Activated T-cell treated with anti-CD3 and anti-CD28 coated beads, Interleukin-2, amount 50 U/mL, for 72 hours (primary cell): ENCODE measurements at regions not wholly inside any gene's neighbourhood (a gene's known extent, or its start where the extent isn't known, plus 50 kb on each side); places are given as distances from the start of the nearest gene placed in this dataset.
A peak's percentile ranks its signal among the peaks of the same experiment; 100 is the strongest.
"Not testable (repeated sequence)": the region's sequence is repeated elsewhere in the genome, so short reads cannot be mapped to it uniquely, and the experiment has no call there.

Experiments used
- ATAC-seq, 2 donors: fragments of 150-1000 bp; cut with Tn5 transposase; replicated peaks in 1 of 2; 2 replicates each; pipeline ENCODE4 v1.10.0; 2021; ENCODE audit warnings: moderate library complexity in 2 of 2, mild to moderate bottlenecking in 1 of 2
- DNase-seq, 2 donors: peaks; one replicate each; pipeline ENCODE4 v3.0.0; 2021 to 2022; ENCODE audit warnings: mixed read lengths in 1 of 2
- H3K27ac Mint-ChIP-seq: one replicate; pipeline ENCODE4 v1.8.0; 2022; ENCODE audit warnings: mild to moderate bottlenecking, moderate library complexity, mixed read lengths
- H3K27me3 Mint-ChIP-seq: one replicate; pipeline ENCODE4 v1.8.0; 2022; ENCODE audit warnings: low read depth, mixed read lengths
- H3K36me3 Mint-ChIP-seq, 2 donors: one replicate each; pipeline ENCODE4 v1.8.0; 2022; ENCODE audit warnings: mixed read lengths in 2 of 2, mild to moderate bottlenecking in 1 of 2; ENCODE audit not compliant: insufficient read depth in 2 of 2
- H3K4me1 Mint-ChIP-seq: one replicate; pipeline ENCODE4 v1.8.0; 2022; ENCODE audit warnings: low read depth, mixed read lengths
- H3K4me3 Mint-ChIP-seq, 2 donors: one replicate each; pipeline ENCODE4 v1.8.0; 2022; ENCODE audit warnings: mild to moderate bottlenecking in 2 of 2, mixed read lengths in 2 of 2, moderate library complexity in 2 of 2
- H3K9me3 Mint-ChIP-seq, 2 donors: one replicate each; pipeline ENCODE4 v1.8.0; 2022; ENCODE audit warnings: mixed read lengths in 2 of 2

DNA sequence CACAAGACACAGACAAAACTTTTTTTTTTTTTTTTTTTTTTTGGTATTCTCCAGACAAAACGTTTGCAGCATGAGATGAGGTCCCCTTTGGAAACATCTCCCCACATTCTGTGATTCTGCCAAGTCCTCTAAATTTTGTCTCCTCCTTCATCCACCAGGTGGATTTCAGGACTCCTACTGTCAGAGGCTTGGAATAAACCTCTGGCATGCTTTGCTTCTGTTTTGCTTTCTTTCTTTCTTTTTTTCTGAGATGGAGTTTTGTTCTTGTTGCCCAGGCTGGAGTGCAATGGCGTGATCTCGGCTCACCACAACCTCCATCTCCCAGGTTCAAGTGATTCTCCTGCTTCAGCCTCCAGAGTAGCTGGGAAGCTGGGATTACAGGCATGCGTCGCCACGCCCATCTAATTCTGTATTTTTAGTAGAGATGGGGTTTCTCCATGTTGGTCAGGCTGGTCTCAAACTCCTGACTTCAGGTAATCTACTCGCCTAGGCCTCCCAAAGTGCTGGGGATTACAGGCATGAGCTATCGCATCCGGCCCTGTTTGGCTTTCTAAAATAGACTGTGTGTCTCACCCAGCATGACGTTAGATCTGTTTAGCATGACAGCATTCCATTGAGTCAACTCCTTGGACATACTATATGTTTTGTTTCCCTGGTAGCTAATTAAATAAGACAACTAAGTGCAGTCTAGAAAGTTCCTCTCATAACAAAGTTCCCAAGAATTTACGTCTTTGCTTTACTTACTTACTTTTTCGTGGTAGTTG is 142.5 kb downstream of the NPIPA7 start:
- H3K27me3 Mint-ChIP-seq, H3K4me1 Mint-ChIP-seq, ATAC-seq, H3K36me3 Mint-ChIP-seq, DNase-seq, H3K4me3 Mint-ChIP-seq, H3K27ac Mint-ChIP-seq, H3K9me3 Mint-ChIP-seq: not testable (repeated sequence)

GRCh38 chr16:16526998-16527397 is 148.1 kb downstream of the NPIPA7 start:
- not testable (repeated sequence) for H3K27ac Mint-ChIP-seq, H3K36me3 Mint-ChIP-seq, H3K4me1 Mint-ChIP-seq, H3K4me3 Mint-ChIP-seq, H3K27me3 Mint-ChIP-seq, H3K9me3 Mint-ChIP-seq, DNase-seq, ATAC-seq

DNA sequence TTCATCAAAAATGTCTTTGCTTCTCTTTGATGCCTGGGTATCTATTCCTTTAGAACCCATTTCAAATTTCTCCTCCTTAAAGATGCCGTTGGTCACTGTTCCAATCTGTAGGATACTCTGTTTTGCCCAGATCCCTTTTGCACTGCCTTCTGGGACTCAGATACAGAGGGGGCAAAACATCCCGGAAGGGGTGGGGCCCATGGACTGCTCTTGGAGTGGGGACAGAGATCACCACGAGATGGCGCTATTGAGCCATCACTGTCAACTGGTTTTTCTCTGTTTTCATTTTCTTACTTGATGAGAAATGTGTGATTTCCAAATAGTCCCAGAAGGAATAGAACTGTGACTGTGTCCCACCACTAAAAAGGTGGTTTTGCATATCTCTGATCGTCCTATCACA is 151.8 kb downstream of the NPIPA7 start:
- not testable (repeated sequence) for H3K36me3 Mint-ChIP-seq, H3K9me3 Mint-ChIP-seq, H3K4me1 Mint-ChIP-seq, H3K27ac Mint-ChIP-seq, H3K4me3 Mint-ChIP-seq, DNase-seq, H3K27me3 Mint-ChIP-seq
- ATAC-seq = peak in 1 of 2 donors; percentile 33

- not testable (repeated sequence) for H3K27ac Mint-ChIP-seq, ATAC-seq, DNase-seq, H3K36me3 Mint-ChIP-seq, H3K4me1 Mint-ChIP-seq, H3K27me3 Mint-ChIP-seq, H3K9me3 Mint-ChIP-seq, H3K4me3 Mint-ChIP-seq
These were observed 156.6 kb downstream of the NPIPA7 start for GRCh38 chr16:16535565-16535964.

- not testable (repeated sequence) for H3K36me3 Mint-ChIP-seq, DNase-seq, H3K27me3 Mint-ChIP-seq, H3K4me3 Mint-ChIP-seq, H3K9me3 Mint-ChIP-seq, ATAC-seq, H3K27ac Mint-ChIP-seq, H3K4me1 Mint-ChIP-seq
These were observed 157.2 kb downstream of the NPIPA7 start for GRCh38 chr16:16536151-16536550.

- H3K4me3 Mint-ChIP-seq, DNase-seq, H3K36me3 Mint-ChIP-seq, ATAC-seq, H3K27ac Mint-ChIP-seq, H3K4me1 Mint-ChIP-seq, H3K9me3 Mint-ChIP-seq: not testable (repeated sequence)
- peaks cover 11% of the 10 kb centered on the region for H3K27me3 Mint-ChIP-seq
These were observed 170.8 kb downstream of the NPIPA7 start for GRCh38 chr16:16549710-16550109.

- not testable (repeated sequence) for H3K9me3 Mint-ChIP-seq, H3K36me3 Mint-ChIP-seq, H3K4me1 Mint-ChIP-seq, H3K4me3 Mint-ChIP-seq, ATAC-seq, DNase-seq, H3K27ac Mint-ChIP-seq
- peaks cover 13% of the 10 kb centered on the region for H3K27me3 Mint-ChIP-seq
These were observed 171.9 kb downstream of the NPIPA7 start for GRCh38 chr16:16550824-16551223.

DNA sequence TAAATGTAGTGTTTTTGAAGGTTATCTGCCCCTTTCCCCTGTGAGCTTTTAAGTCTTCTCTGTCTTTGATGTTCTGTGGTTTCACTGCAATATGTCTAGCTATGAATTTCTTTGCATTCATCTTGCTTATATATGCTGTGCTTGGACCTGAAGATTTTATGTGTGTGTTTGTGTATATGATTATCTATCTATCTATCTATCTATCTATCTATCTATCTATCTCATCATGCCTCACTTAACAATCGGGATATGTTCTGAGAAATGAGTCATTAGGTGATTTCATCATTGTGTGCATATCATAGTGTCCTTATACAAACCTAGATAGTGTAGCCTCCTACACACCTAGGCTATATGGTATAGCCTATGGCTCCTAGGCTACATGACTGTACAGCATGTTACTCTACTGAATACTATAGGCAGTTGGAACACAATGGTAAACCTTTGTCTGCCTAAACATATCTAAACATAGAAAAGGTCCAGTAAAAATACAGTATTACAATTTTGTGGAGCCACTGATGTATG is 173.9 kb downstream of the NPIPA7 start:
- not testable (repeated sequence) for ATAC-seq, H3K9me3 Mint-ChIP-seq, H3K27ac Mint-ChIP-seq

GRCh38 chr16:16559179-16559740 is 180.3 kb downstream of the NPIPA7 start:
- H3K27me3 Mint-ChIP-seq, H3K9me3 Mint-ChIP-seq, H3K36me3 Mint-ChIP-seq, H3K4me1 Mint-ChIP-seq, H3K27ac Mint-ChIP-seq, H3K4me3 Mint-ChIP-seq, ATAC-seq, DNase-seq: not testable (repeated sequence)

More for the DNA sequence above, 173.9 kb downstream of the NPIPA7 start:
- H3K4me1 Mint-ChIP-seq, H3K36me3 Mint-ChIP-seq, H3K27me3 Mint-ChIP-seq, H3K4me3 Mint-ChIP-seq, DNase-seq: not testable (repeated sequence)

GRCh38 chr16:16561532-16561931 is 182.6 kb downstream of the NPIPA7 start:
- not testable (repeated sequence) for ATAC-seq, H3K4me1 Mint-ChIP-seq, H3K27ac Mint-ChIP-seq, H3K36me3 Mint-ChIP-seq, H3K4me3 Mint-ChIP-seq, DNase-seq, H3K27me3 Mint-ChIP-seq, H3K9me3 Mint-ChIP-seq

DNA sequence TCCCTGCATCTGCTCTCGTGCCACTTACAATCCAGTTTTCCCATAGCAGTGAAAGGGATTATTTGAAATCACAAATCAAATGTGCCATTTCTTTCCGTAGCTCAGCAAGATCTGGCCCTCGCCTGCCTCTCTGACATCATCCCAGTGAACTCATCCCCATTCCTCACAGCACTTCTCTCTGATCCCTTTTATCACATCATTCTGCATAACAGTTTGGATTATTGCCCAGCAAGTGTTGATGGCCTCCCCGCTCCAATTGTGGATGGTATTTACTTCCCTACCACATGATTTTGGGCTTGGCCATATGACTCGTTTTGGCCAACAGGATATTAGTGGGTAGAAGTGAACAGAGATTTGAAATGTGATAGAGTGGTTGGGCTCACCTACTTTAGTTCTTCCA is 185.0 kb downstream of the NPIPA7 start:
- not testable (repeated sequence) for H3K36me3 Mint-ChIP-seq, DNase-seq, H3K4me1 Mint-ChIP-seq, ATAC-seq, H3K27ac Mint-ChIP-seq, H3K4me3 Mint-ChIP-seq, H3K27me3 Mint-ChIP-seq, H3K9me3 Mint-ChIP-seq

- not testable (repeated sequence) for ATAC-seq, H3K27me3 Mint-ChIP-seq, H3K4me1 Mint-ChIP-seq, H3K27ac Mint-ChIP-seq, DNase-seq, H3K36me3 Mint-ChIP-seq, H3K4me3 Mint-ChIP-seq, H3K9me3 Mint-ChIP-seq
These were observed 186.4 kb downstream of the NPIPA7 start for GRCh38 chr16:16565326-16565725.

DNA sequence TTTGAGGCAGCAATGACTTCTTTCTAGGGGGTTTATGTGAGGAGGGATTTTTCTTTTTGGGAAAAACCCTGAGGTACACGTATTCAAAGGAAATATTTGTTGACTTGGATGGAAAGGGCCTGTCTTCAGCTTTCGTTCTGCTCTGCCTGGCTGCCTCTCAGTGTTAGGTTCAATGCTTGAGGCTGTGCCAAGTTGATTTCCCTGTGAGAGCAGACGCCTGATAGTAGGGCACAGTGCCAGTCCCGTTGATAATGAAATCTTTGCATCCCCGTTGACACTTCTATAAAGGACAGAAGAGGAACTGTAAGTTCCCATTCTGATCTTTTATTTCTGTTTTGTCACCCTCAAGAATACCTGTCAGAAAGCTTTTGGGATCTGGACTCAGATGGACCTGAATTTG is 191.1 kb downstream of the NPIPA7 start:
- H3K27ac Mint-ChIP-seq, H3K27me3 Mint-ChIP-seq, DNase-seq, H3K36me3 Mint-ChIP-seq, ATAC-seq, H3K4me1 Mint-ChIP-seq, H3K9me3 Mint-ChIP-seq, H3K4me3 Mint-ChIP-seq: not testable (repeated sequence)

DNA sequence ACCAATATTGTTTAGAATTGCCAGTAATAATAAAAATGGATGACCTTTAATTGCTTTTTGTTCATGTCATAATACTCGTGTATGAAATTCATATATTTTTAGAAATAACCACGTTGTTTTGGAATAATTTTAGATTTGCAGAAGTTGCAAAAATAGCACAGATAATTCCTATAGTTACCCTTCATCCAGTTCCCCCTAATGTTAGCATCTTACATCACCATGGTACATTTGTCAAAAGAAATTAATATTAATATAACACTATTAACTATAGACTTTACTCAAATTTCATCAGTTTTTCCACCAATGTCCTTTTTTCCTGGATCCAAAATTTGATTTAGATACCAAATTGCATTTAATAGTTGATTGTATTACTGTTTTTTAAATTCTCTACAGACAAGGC is 191.9 kb downstream of the NPIPA7 start:
- H3K4me1 Mint-ChIP-seq, H3K9me3 Mint-ChIP-seq, ATAC-seq, H3K27me3 Mint-ChIP-seq, H3K36me3 Mint-ChIP-seq, H3K27ac Mint-ChIP-seq, DNase-seq, H3K4me3 Mint-ChIP-seq: not testable (repeated sequence)
